ENCODE measurements at regions not wholly inside any gene's neighbourhood (a gene's known extent, or its start where the extent isn't known, plus 50 kb on each side); places are given as distances from the start of the nearest gene placed in this dataset.
A peak's percentile ranks its signal among the peaks of the same experiment; 100 is the strongest.

DNA sequence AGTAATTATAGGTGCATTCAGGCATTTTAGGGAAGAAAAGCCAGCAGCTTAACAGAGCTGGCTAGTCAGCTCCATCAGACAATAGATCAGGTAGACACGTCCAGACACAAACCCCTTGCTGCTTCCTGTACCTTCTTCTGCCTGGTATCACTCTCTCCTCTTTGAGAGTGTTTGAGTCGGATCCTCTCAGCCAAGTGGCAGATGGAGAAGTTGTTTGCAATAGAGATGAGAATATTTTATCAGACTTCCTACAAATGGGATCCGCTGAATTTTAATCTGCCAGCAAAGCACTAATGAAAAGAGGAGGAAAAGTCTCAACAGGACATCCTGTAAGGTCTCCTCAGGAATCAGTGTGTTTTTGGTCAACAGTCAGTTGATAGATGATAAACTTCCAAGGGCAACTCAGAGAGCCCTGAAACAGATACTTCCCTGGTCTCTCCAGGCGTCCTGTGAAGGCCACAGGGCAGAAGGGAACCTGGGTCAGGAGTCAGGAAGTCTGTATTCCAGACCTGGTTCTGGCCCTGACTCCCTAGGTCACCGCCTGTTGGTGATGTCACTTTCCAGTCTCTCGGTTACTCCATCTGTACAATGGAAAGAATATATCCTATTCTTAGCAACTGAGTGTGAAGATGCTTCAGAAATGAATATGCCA lies 62.1 kb upstream of the PROX1 start:
- Histone ChIP-seq H3K4me1 (ENCODE audit: control insufficient read depth in 3 of 3, insufficient read depth in 2 of 3, low read depth in 1 of 3, low read length in 2 of 3) (no peaks in the 10 kb centered on the region), H3K27ac (ENCODE audit: low read depth in 1 of 3, low read length in 2 of 3) (no peak overlapping the region), H3K4me3 (ENCODE audit: low read depth in 1 of 3, low read length in 3 of 3) (no peak overlapping the region), H3K27me3 (ENCODE audit: control insufficient read depth in 3 of 3, insufficient read depth in 3 of 3, low read length in 3 of 3) (no peaks in the 10 kb centered on the region), H3K9me3 (ENCODE audit: control insufficient read depth in 2 of 2, insufficient read depth in 1 of 2, low read depth in 1 of 2, low read length in 1 of 2) (no peaks in the 10 kb centered on the region), H3K36me3 (ENCODE audit: control insufficient read depth in 3 of 3, insufficient read depth in 2 of 3, low read depth in 1 of 3, low read length in 3 of 3) (no peaks in the 10 kb centered on the region)
- no peak for DNase-seq
- WGBS, 3 donors, result 64 to 87% (median 77%) methylated on average over 6 of the region's 6 CpGs
- FAIRE-seq, result no peak

DNA sequence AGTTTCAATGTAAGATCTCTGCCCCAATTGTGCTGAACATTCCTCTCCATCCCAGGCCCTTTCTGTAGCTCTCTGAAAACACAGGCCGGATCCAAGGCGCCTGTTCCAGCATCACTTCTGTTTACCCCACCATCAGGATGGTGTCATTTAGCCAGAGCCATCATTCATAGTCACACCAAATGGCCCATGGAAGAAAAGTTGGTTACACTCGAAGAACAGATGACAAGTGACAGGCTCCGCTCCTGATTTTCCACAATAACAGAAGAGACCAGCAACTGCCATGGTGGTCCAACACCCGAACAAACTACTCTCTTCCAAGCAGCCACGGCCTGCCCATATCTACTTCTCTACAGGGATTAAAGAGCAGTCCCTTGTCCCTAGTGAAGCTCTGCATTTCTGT lies 59.9 kb upstream of the PROX1 start:
- H3K4me1 ChIP-seq (ENCODE audit: control insufficient read depth in 3 of 3, insufficient read depth in 2 of 3, low read depth in 1 of 3, low read length in 2 of 3), result no peaks in the 10 kb centered on the region
- FAIRE-seq, result no peak
- H3K27ac ChIP-seq (ENCODE audit: low read depth in 1 of 3, low read length in 2 of 3), result no peak overlapping the region
- no peaks in the 10 kb centered on the region for H3K36me3 ChIP-seq (ENCODE audit: control insufficient read depth in 3 of 3, insufficient read depth in 2 of 3, low read depth in 1 of 3, low read length in 3 of 3)
- H3K27me3 ChIP-seq (ENCODE audit: control insufficient read depth in 3 of 3, insufficient read depth in 3 of 3, low read length in 3 of 3), result no peaks in the 10 kb centered on the region
- DNase-seq, result no peak
- no peaks in the 10 kb centered on the region for H3K9me3 ChIP-seq (ENCODE audit: control insufficient read depth in 2 of 2, insufficient read depth in 1 of 2, low read depth in 1 of 2, low read length in 1 of 2)
- no peak overlapping the region for H3K4me3 ChIP-seq (ENCODE audit: low read depth in 1 of 3, low read length in 3 of 3)
- 82 to 93% (median 82%) methylated on average over 6 of the region's 6 CpGs for WGBS, 3 donors

DNA sequence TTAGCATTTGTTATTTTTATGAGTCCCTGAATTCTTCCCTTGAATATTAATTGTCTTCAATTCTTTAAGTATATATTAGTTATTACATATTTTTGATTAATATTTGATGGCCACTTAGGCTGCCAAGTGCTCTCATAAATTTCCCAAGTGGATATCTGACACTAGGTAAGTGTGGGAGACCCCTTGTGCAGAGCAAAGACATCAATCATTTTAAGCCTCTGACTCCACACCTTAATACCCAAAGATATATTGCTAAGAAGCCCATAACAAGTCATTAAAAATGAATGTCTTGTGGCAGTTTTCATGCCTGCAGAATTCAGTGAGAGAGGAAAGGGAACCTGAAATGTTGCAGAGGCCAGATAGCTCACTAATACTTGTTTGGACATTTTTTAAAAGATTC lies 58.4 kb upstream of the PROX1 start:
- H3K27ac ChIP-seq (ENCODE audit: low read depth in 1 of 3, low read length in 2 of 3), result no peak overlapping the region
- DNase-seq (no peak), FAIRE-seq (no peak)
- no peaks in the 10 kb centered on the region for H3K4me1 ChIP-seq (ENCODE audit: control insufficient read depth in 3 of 3, insufficient read depth in 2 of 3, low read depth in 1 of 3, low read length in 2 of 3)
- peaks cover 0 to 3% (median 0%) of the 10 kb centered on the region in 3 donors for H3K27me3 ChIP-seq (ENCODE audit: control insufficient read depth in 3 of 3, insufficient read depth in 3 of 3, low read length in 3 of 3)
- H3K4me3 ChIP-seq (ENCODE audit: low read depth in 1 of 3, low read length in 3 of 3), result no peak overlapping the region
- H3K36me3 ChIP-seq (ENCODE audit: control insufficient read depth in 3 of 3, insufficient read depth in 2 of 3, low read depth in 1 of 3, low read length in 3 of 3), result no peaks in the 10 kb centered on the region
- H3K9me3 ChIP-seq (ENCODE audit: control insufficient read depth in 2 of 2, insufficient read depth in 1 of 2, low read depth in 1 of 2, low read length in 1 of 2), result no peaks in the 10 kb centered on the region

DNA sequence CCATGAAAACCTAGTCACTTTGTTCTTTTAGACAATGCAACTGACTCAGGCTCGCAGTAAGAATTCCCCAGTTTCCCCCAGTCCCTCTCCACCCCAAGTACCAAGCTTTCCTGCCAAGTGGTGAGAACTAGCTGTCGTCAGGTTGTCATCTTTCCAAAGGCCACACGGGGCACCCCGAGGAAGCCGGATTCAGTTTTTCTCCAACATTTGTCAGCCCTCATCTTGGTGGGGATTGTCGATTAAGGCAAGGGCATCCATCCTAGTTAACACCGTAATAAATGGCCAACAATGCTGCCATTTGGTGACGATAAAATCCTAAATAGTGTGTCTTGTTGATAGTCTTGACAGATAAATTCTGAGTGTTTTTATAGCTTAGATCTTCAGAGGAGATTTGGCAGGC lies 55.9 kb upstream of the PROX1 start:
- Histone ChIP-seq H3K27ac (ENCODE audit: low read depth in 1 of 3, low read length in 2 of 3) (no peak overlapping the region), H3K36me3 (ENCODE audit: control insufficient read depth in 3 of 3, insufficient read depth in 2 of 3, low read depth in 1 of 3, low read length in 3 of 3) (no peaks in the 10 kb centered on the region), H3K4me3 (ENCODE audit: low read depth in 1 of 3, low read length in 3 of 3) (no peak overlapping the region), H3K9me3 (ENCODE audit: control insufficient read depth in 2 of 2, insufficient read depth in 1 of 2, low read depth in 1 of 2, low read length in 1 of 2) (no peaks in the 10 kb centered on the region), H3K4me1 (ENCODE audit: control insufficient read depth in 3 of 3, insufficient read depth in 2 of 3, low read depth in 1 of 3, low read length in 2 of 3) (no peaks in the 10 kb centered on the region), H3K27me3 (ENCODE audit: control insufficient read depth in 3 of 3, insufficient read depth in 3 of 3, low read length in 3 of 3) (peaks cover 0 to 3% (median 0%) of the 10 kb centered on the region in 3 donors)
- no peak for DNase-seq
- FAIRE-seq, result no peak
- WGBS, 3 donors, result 62 to 83% (median 74%) methylated on average over 8 of the region's 8 CpGs

DNA sequence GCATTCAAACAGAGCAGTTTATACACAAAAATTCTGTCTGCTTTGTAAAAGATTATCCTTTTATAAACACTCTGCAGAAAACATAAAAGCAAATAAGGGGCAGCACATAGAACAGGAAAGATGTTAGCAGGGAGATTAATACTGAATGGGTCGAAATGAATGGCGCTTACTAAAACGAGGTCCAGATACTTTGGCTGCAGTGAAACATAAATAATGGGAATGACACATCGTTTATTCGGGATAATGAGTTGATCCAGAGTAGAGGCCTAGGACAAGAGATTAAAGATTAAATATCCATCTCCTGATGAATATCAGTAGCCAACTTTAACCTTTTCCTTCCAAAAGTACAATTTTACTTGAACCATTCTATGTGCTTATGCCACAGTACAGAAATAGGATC lies 54.4 kb upstream of the PROX1 start:
- no peaks in the 10 kb centered on the region for H3K4me1 ChIP-seq (ENCODE audit: control insufficient read depth in 3 of 3, insufficient read depth in 2 of 3, low read depth in 1 of 3, low read length in 2 of 3)
- peaks cover 0 to 3% (median 0%) of the 10 kb centered on the region in 3 donors for H3K27me3 ChIP-seq (ENCODE audit: control insufficient read depth in 3 of 3, insufficient read depth in 3 of 3, low read length in 3 of 3)
- DNase-seq (no peak), FAIRE-seq (no peak)
- H3K4me3 ChIP-seq (ENCODE audit: low read depth in 1 of 3, low read length in 3 of 3), result no peak overlapping the region
- peaks cover 0 to 3% of the 10 kb centered on the region in 2 donors for H3K9me3 ChIP-seq (ENCODE audit: control insufficient read depth in 2 of 2, insufficient read depth in 1 of 2, low read depth in 1 of 2, low read length in 1 of 2)
- no peak overlapping the region for H3K27ac ChIP-seq (ENCODE audit: low read depth in 1 of 3, low read length in 2 of 3)
- 62 to 88% (median 84%) methylated on average over 5 of the region's 5 CpGs for WGBS, 3 donors
- no peaks in the 10 kb centered on the region for H3K36me3 ChIP-seq (ENCODE audit: control insufficient read depth in 3 of 3, insufficient read depth in 2 of 3, low read depth in 1 of 3, low read length in 3 of 3)

DNA sequence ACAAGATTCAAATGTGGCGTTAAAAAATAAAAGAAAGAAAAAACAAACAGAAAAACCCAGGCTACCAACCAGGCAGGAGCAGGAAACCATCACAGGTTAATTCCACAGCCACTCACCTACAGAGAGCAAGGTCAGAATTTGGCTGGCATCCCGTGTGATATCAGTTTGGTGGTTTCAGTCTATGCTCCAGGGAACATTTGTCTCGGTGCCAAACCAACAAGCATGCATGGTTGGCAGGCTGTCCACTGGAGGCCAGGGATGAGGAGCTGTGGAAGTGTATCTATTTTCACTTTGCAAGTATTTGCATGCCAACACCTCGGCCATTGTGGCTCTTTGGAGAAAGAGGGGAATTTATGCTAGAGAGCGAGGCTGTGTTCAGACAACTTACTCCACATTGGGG lies 53.1 kb upstream of the PROX1 start:
- no peaks in the 10 kb centered on the region for H3K36me3 ChIP-seq (ENCODE audit: control insufficient read depth in 3 of 3, insufficient read depth in 2 of 3, low read depth in 1 of 3, low read length in 3 of 3)
- H3K27me3 ChIP-seq (ENCODE audit: control insufficient read depth in 3 of 3, insufficient read depth in 3 of 3, low read length in 3 of 3), result peaks cover 0 to 3% (median 0%) of the 10 kb centered on the region in 3 donors
- FAIRE-seq (no peak), DNase-seq (peak in 1 of 2 donors; percentile 20)
- H3K9me3 ChIP-seq (ENCODE audit: control insufficient read depth in 2 of 2, insufficient read depth in 1 of 2, low read depth in 1 of 2, low read length in 1 of 2), result peaks cover 0 to 3% of the 10 kb centered on the region in 2 donors
- H3K4me3 ChIP-seq (ENCODE audit: low read depth in 1 of 3, low read length in 3 of 3), result no peak overlapping the region
- no peak overlapping the region for H3K27ac ChIP-seq (ENCODE audit: low read depth in 1 of 3, low read length in 2 of 3)
- WGBS, 3 donors, result 27 to 57% (median 35%) methylated on average over 5 of the region's 5 CpGs
- H3K4me1 ChIP-seq (ENCODE audit: control insufficient read depth in 3 of 3, insufficient read depth in 2 of 3, low read depth in 1 of 3, low read length in 2 of 3), result no peaks in the 10 kb centered on the region

DNA sequence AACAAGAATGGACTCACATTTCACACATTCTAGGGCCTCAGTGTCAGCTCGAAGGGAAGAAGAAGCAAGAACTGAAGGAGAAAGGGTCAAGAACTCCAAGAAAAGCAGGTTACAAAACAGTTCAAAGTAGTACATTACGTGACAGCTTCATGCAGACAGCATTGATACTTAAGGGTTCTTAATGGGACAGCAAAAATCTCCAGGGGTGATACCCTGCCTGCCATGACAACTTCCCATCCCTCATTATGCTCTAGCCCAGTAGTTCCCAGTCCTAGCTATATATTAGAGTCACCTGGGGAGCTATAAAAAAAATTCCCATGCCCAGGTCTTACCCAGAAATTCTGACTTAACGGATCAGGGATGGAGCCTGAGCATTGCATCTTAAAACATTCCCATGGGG lies 51.2 kb upstream of the PROX1 start:
- WGBS, 3 donors, result 70 to 85% (median 84%) methylated on average over 3 of the region's 3 CpGs
- Histone ChIP-seq H3K4me1 (ENCODE audit: control insufficient read depth in 3 of 3, insufficient read depth in 2 of 3, low read depth in 1 of 3, low read length in 2 of 3) (no peaks in the 10 kb centered on the region), H3K27me3 (ENCODE audit: control insufficient read depth in 3 of 3, insufficient read depth in 3 of 3, low read length in 3 of 3) (peaks cover 0 to 3% (median 0%) of the 10 kb centered on the region in 3 donors), H3K36me3 (ENCODE audit: control insufficient read depth in 3 of 3, insufficient read depth in 2 of 3, low read depth in 1 of 3, low read length in 3 of 3) (no peaks in the 10 kb centered on the region), H3K4me3 (ENCODE audit: low read depth in 1 of 3, low read length in 3 of 3) (no peak overlapping the region), H3K27ac (ENCODE audit: low read depth in 1 of 3, low read length in 2 of 3) (no peak overlapping the region), H3K9me3 (ENCODE audit: control insufficient read depth in 2 of 2, insufficient read depth in 1 of 2, low read depth in 1 of 2, low read length in 1 of 2) (peaks cover 0 to 5% of the 10 kb centered on the region in 2 donors)
- FAIRE-seq, result no peak
- no peak for DNase-seq

All from small intestine (tissue), 7 donors.